ENCODE measurements at regions not wholly inside any gene's neighbourhood (a gene's known extent, or its start where the extent isn't known, plus 50 kb on each side); places are given as distances from the start of the nearest gene placed in this dataset.

DNA sequence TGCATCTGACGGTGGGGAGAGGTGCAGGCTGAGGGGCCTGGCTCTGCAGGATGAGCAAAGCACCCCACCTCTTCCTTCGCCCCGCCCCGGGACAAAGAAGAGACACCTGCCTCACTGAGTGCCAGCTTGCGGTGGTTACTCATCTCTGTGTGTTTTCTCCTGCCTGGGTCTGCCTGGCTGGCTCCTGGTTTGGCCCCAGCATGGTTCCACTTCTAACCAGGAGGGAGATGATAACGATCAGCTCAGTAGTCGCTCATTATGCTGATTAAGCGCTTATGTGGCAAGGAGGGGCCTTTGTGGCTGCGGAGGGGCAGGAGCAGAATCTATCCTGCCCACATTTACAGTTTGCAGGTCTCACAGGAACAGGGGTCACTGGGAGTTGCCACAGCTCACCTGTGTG, 68.7 kb upstream of the EDAR start:
- H2BK15ac ChIP-seq (ENCODE audit: low read length), result no peak overlapping the region
- DNase-seq (ENCODE audit: low read depth in 1 of 2, low spot score in 2 of 2), result no peak
- no peaks in the 10 kb centered on the region for H3K23me2 ChIP-seq (ENCODE audit: low read depth, low read length)
- no peaks in the 10 kb centered on the region for H3K79me2 ChIP-seq (ENCODE audit: control insufficient read depth in 1 of 2, insufficient read depth in 2 of 2, low read length in 2 of 2)
- no peaks in the 10 kb centered on the region for H3K36me3 ChIP-seq (ENCODE audit: control insufficient read depth in 2 of 4, insufficient read depth in 4 of 4, low read length in 3 of 4)
- no peaks in the 10 kb centered on the region for H3K27me3 ChIP-seq (replicated peaks in 1 of 4; ENCODE audit: control insufficient read depth in 3 of 4, extremely low read depth in 1 of 4, insufficient read depth in 3 of 4, low read length in 3 of 4)
- no peaks in the 10 kb centered on the region; a peak in 1 of 7 replicates for H3K4me1 ChIP-seq (replicated peaks in 1 of 4; ENCODE audit: control insufficient read depth in 3 of 4, insufficient read depth in 4 of 4, low read length in 3 of 4)
- H3K9me3 ChIP-seq (ENCODE audit: insufficient read depth in 2 of 2, low read depth in 1 of 2, low read length in 1 of 2), result no peaks in the 10 kb centered on the region
- no peak overlapping the region for H4K8ac ChIP-seq (ENCODE audit: extremely low read depth, insufficient read depth, low read length)
- TF ChIP-seq JUND (IDR thresholded peaks at IDR 0.05; ENCODE audit: low read length) (no peak), TAF1 (IDR thresholded peaks at IDR 0.05; ENCODE audit: low read depth, low read length) (no peak), TCF12 (IDR thresholded peaks at IDR 0.05; ENCODE audit: low read depth, low read length) (no peak), JUN (IDR thresholded peaks at IDR 0.05; ENCODE audit: low read depth, low read length) (no peak), SAP30 (IDR thresholded peaks at IDR 0.05; ENCODE audit: insufficient read depth, insufficient replicate concordance, low read length) (no peak), CTCF (IDR thresholded peaks at IDR 0.05; ENCODE audit: control extremely low read depth in 1 of 3, insufficient read depth in 1 of 3, low read depth in 1 of 3, low read length in 3 of 3) (no peak), BRCA1 (IDR thresholded peaks at IDR 0.05; ENCODE audit: low read depth, low read length) (no peak), NRF1 (IDR thresholded peaks at IDR 0.05; ENCODE audit: low read depth, low read length) (no peak), SIN3A (conservative IDR thresholded peaks at IDR 0.05 in 1 of 2, IDR thresholded peaks at IDR 0.05 in 1 of 2; ENCODE audit: low read depth in 1 of 2, low read length in 2 of 2) (no peak), CHD1 (IDR thresholded peaks at IDR 0.05; ENCODE audit: low read depth, low read length) (no peak)
- no peak overlapping the region for H3K9ac ChIP-seq (replicated peaks in 1 of 4; ENCODE audit: extremely low read depth in 1 of 4, low read depth in 3 of 4, low read length in 3 of 4)
- no peak overlapping the region for H3K23ac ChIP-seq (ENCODE audit: insufficient read length)
- no peak overlapping the region for H3K14ac ChIP-seq (ENCODE audit: insufficient read length)
- no peak overlapping the region for H4K91ac ChIP-seq (replicated peaks; ENCODE audit: insufficient read length, low read length)
- CTCF ChIA-PET (ENCODE audit: partially characterized antibody), result interaction anchor here (0.6 to 1.1 kb wide), 2 partner anchors 10 to 66 kb away, joined by 3 read pairs; no protein-coding TSS in a partner anchor
- WGBS, 2 experiments (ENCODE audit: extremely low coverage in 1 of 2, insufficient coverage in 1 of 2, insufficient read length in 1 of 2, insufficient replicate concordance in 2 of 2, low coverage in 1 of 2, low lambda C conversion rate in 2 of 2, missing lambda C conversion rate in 1 of 2), result 88% methylated on average over 9 of the region's 9 CpGs; no CpG with 5 or more reads in 1 of the 2 experiments
- H2BK12ac ChIP-seq (ENCODE audit: low read depth, low read length), result no peak overlapping the region
- no peak overlapping the region for H2AK5ac ChIP-seq (ENCODE audit: low read depth, low read length)
- H3K4me3 ChIP-seq (ENCODE audit: extremely low read depth in 1 of 4, insufficient read depth in 2 of 4, low read depth in 3 of 4, low read length in 4 of 4), result no peak overlapping the region
- H3K18ac ChIP-seq (ENCODE audit: extremely low read depth, low read length), result no peak overlapping the region
- H2BK120ac ChIP-seq (replicated peaks; ENCODE audit: low read depth, low read length), result no peak overlapping the region
- H3K79me1 ChIP-seq (ENCODE audit: low read depth, low read length), result no peaks in the 10 kb centered on the region
- H3K4ac ChIP-seq (replicated peaks; ENCODE audit: insufficient read length, low read depth, low read length), result no peak overlapping the region
- H3K56ac ChIP-seq (replicated peaks; ENCODE audit: insufficient read length, low read depth, low read length), result no peak overlapping the region
- no peak overlapping the region for H2AFZ ChIP-seq (ENCODE audit: low read length)
- H3K27ac ChIP-seq (ENCODE audit: low read depth, low read length), result no peak overlapping the region
- H3K4me2 ChIP-seq (ENCODE audit: insufficient read depth in 1 of 2, low read depth in 2 of 2, low read length in 2 of 2), result no peak overlapping the region
- POLR2A ChIA-PET (ENCODE audit: partially characterized antibody), result no interaction called here
- FAIRE-seq, result no peak
- H2BK20ac ChIP-seq (ENCODE audit: low read length), result no peak overlapping the region
- H2BK5ac ChIP-seq (ENCODE audit: low read depth, low read length), result no peak overlapping the region
- H4K20me1 ChIP-seq (replicated peaks in 1 of 2; ENCODE audit: control insufficient read depth in 1 of 2, insufficient read depth in 2 of 2, low read length in 2 of 2), result no peaks in the 10 kb centered on the region
- no peak overlapping the region for H4K5ac ChIP-seq (ENCODE audit: insufficient read length, low read depth, low read length)

Measured in H1 (cell line).